Kidney epithelial cell (primary cell): ENCODE measurements at regions not wholly inside any gene's neighbourhood (a gene's known extent, or its start where the extent isn't known, plus 50 kb on each side); places are given as distances from the start of the nearest gene placed in this dataset.
"Not testable (repeated sequence)": the region's sequence is repeated elsewhere in the genome, so short reads cannot be mapped to it uniquely, and the experiment has no call there.

ENCODE experiments used
- DNase-seq: peaks from one replicate; pipeline ENCODE4 v3.0.0-alpha.2; 2010; ENCODE audit warnings: low read depth
- H3K27me3 ChIP-seq: 2 replicates; pipeline ENCODE4 v1.6.0; 2011; ENCODE audit warnings: low read length; ENCODE audit not compliant: control insufficient read depth, insufficient read depth
- H3K36me3 ChIP-seq: 2 replicates; pipeline ENCODE4 v1.5.1; 2011; ENCODE audit warnings: low read length; ENCODE audit not compliant: control insufficient read depth, insufficient read depth
- H3K4me3 ChIP-seq: 2 replicates; pipeline ENCODE4 v1.5.1; 2011; ENCODE audit warnings: low read depth, mild to moderate bottlenecking, control low read depth, low read length
- CTCF ChIP-seq: IDR thresholded peaks from 2 replicates; pipeline ENCODE4 v1.5.1; 2011; ENCODE audit warnings: mild to moderate bottlenecking, moderate library complexity, low read length, control low read depth, inconsistent platforms; ENCODE audit not compliant: insufficient read depth, poor library complexity, severe bottlenecking

GRCh38 chr3:18538463-18539230 lies 113.5 kb upstream of the SATB1 start:
- TF ChIP-seq CTCF = no peak
- Histone ChIP-seq H3K36me3 (no peaks in the 10 kb centered on the region), H3K4me3 (no peak overlapping the region), H3K27me3 (no peaks in the 10 kb centered on the region)
- no peak for DNase-seq

- H3K36me3 ChIP-seq = no peaks in the 10 kb centered on the region
- no peak for DNase-seq
- no peaks in the 10 kb centered on the region for H3K27me3 ChIP-seq
- no peak overlapping the region for H3K4me3 ChIP-seq
- TF ChIP-seq CTCF = no peak
These were observed 107.9 kb upstream of the SATB1 start for GRCh38 chr3:18533039-18533438.

- no peak for DNase-seq
- Histone ChIP-seq H3K36me3 (no peaks in the 10 kb centered on the region), H3K4me3 (no peak overlapping the region), H3K27me3 (no peaks in the 10 kb centered on the region)
- TF ChIP-seq CTCF = no peak
These were observed 106.5 kb upstream of the SATB1 start for GRCh38 chr3:18531662-18532061.

GRCh38 chr3:18529631-18530030 lies 104.5 kb upstream of the SATB1 start:
- no peak overlapping the region for H3K4me3 ChIP-seq
- DNase-seq = no peak

GRCh38 chr3:18527691-18528090 lies 102.6 kb upstream of the SATB1 start:
- no peak for DNase-seq
- Histone ChIP-seq H3K4me3 (no peak overlapping the region), H3K27me3 (no peaks in the 10 kb centered on the region), H3K36me3 (no peaks in the 10 kb centered on the region)
- TF ChIP-seq CTCF = no peak

More at GRCh38 chr3:18529631-18530030, 104.5 kb upstream of the SATB1 start:
- no peak for TF ChIP-seq CTCF
- no peaks in the 10 kb centered on the region for H3K36me3 ChIP-seq
- H3K27me3 ChIP-seq = no peaks in the 10 kb centered on the region

GRCh38 chr3:18526667-18527066 lies 101.5 kb upstream of the SATB1 start:
- Histone ChIP-seq H3K4me3 (no peak overlapping the region), H3K27me3 (no peaks in the 10 kb centered on the region), H3K36me3 (no peaks in the 10 kb centered on the region)
- no peak for DNase-seq
- no peak for TF ChIP-seq CTCF

GRCh38 chr3:18516170-18516569 lies 91.0 kb upstream of the SATB1 start:
- H3K4me3 ChIP-seq, H3K27me3 ChIP-seq, H3K36me3 ChIP-seq, DNase-seq: not testable (repeated sequence)
